ENCODE measurements at regions not wholly inside any gene's neighbourhood (a gene's known extent, or its start where the extent isn't known, plus 50 kb on each side); places are given as distances from the start of the nearest gene placed in this dataset.

GRCh38 chr13:60969656-60970055, 446.0 kb downstream of the PCDH20 start:
- POLR2A ChIA-PET: no interaction called here
- WGBS (ENCODE audit: insufficient coverage, insufficient replicate concordance, low lambda C conversion rate, missing lambda C conversion rate): 0% methylated on average over 2 of the region's 2 CpGs
- intact Hi-C loops (cut with micrococcal nuclease; ENCODE audit: unreplicated experiment) (no loop called here), in situ Hi-C loops (cut with MboI) (no loop called here)
- SMC1A ChIA-PET (ENCODE audit: uncharacterized antibody, unreplicated experiment): interaction anchor here (0.9 kb wide), 1 partner anchor 278 kb away, joined by 3 read pairs; no protein-coding TSS in a partner anchor
- Histone ChIP-seq H3K4me1 (ENCODE audit: control insufficient read depth, insufficient read depth, low read length) (no peaks in the 10 kb centered on the region), H3K79me2 (ENCODE audit: control insufficient read depth, insufficient read depth, low read length) (no peaks in the 10 kb centered on the region), H3K9me3 (replicated peaks; ENCODE audit: control insufficient read depth, insufficient read depth, low read length) (no peaks in the 10 kb centered on the region), H3K27ac (ENCODE audit: control insufficient read depth, insufficient read depth) (no peak overlapping the region), H3K27me3 (replicated peaks in 1 of 2; ENCODE audit: control insufficient read depth in 2 of 2, insufficient read depth in 2 of 2, low read length in 1 of 2) (no peaks in the 10 kb centered on the region), H4K20me1 (ENCODE audit: control insufficient read depth, insufficient read depth) (no peaks in the 10 kb centered on the region), H2AFZ (ENCODE audit: control insufficient read depth, low read depth, low read length) (no peak overlapping the region), H3K4me3 (no peak overlapping the region), H3K36me3 (ENCODE audit: control insufficient read depth in 2 of 2, insufficient read depth in 2 of 2, low read length in 1 of 2) (no peaks in the 10 kb centered on the region), H3K9ac (ENCODE audit: control insufficient read depth, insufficient read depth, low read length) (no peak overlapping the region), H3K4me2 (ENCODE audit: control insufficient read depth, insufficient read depth) (no peak overlapping the region)
- BruUV-seq (replicated peaks): no TSS peak
- no peak for DNase-seq (ENCODE audit: low read depth, low spot score)
- RAD21 ChIA-PET (ENCODE audit: unreplicated experiment): no interaction called here
- no peak for ATAC-seq
- CTCF ChIA-PET: interaction anchor here (1.1 to 1.6 kb wide), 2 partner anchors 10 to 21 kb away, joined by 3 to 4 read pairs; no protein-coding TSS in a partner anchor
- TF ChIP-seq ETV6 (conservative IDR thresholded peaks at IDR 0.05 in 1 of 2, IDR thresholded peaks at IDR 0.05 in 1 of 2; ENCODE audit: borderline replicate concordance in 1 of 2, low read depth in 1 of 2) (no peak), CBX5 (IDR thresholded peaks at IDR 0.05; ENCODE audit: low read depth) (no peak), HCFC1 (IDR thresholded peaks at IDR 0.05; ENCODE audit: low read length) (no peak), RFX5 (IDR thresholded peaks at IDR 0.05; ENCODE audit: low read depth, low read length) (no peak), SKIL (IDR thresholded peaks at IDR 0.05; ENCODE audit: low read depth, poor library complexity, severe bottlenecking) (no peak), BACH1 (IDR thresholded peaks at IDR 0.05; ENCODE audit: borderline replicate concordance) (no peak), EZH2 (IDR thresholded peaks at IDR 0.05; ENCODE audit: borderline replicate concordance, control insufficient read depth, low read depth, low read length) (no peak), BRCA1 (IDR thresholded peaks at IDR 0.05; ENCODE audit: low read depth, low read length) (no peak), GABPA (IDR thresholded peaks at IDR 0.05; ENCODE audit: low read depth) (no peak), PML (IDR thresholded peaks at IDR 0.05; ENCODE audit: low read length) (no peak), PRDM15 (CRISPR knock-in tag; IDR thresholded peaks at IDR 0.05) (no peak), SMAD5 (IDR thresholded peaks at IDR 0.05; ENCODE audit: low read depth) (no peak)
- no peak for FAIRE-seq

Measured in GM12878 (cell line).